GM12891 (cell line): ENCODE measurements at regions not wholly inside any gene's neighbourhood (a gene's known extent, or its start where the extent isn't known, plus 50 kb on each side); places are given as distances from the start of the nearest gene placed in this dataset.

Source experiments
- POLR2A ChIP-seq: IDR thresholded peaks from 2 replicates; pipeline ENCODE4 v1.6.1; 2011; ENCODE audit warnings: low read depth, low read length, control low read depth
- POLR2AphosphoS5 ChIP-seq: IDR thresholded peaks from 2 replicates; pipeline ENCODE4 v1.6.1; 2011; ENCODE audit warnings: low read depth, low read length, control low read depth
- SPI1 ChIP-seq: IDR thresholded peaks from 2 replicates; pipeline ENCODE4 v1.6.1; 2011; ENCODE audit warnings: low read depth, low read length, control low read depth
- TAF1 ChIP-seq: IDR thresholded peaks from 2 replicates; pipeline ENCODE4 v1.6.1; 2011; ENCODE audit warnings: low read depth, low read length, control low read depth

DNA sequence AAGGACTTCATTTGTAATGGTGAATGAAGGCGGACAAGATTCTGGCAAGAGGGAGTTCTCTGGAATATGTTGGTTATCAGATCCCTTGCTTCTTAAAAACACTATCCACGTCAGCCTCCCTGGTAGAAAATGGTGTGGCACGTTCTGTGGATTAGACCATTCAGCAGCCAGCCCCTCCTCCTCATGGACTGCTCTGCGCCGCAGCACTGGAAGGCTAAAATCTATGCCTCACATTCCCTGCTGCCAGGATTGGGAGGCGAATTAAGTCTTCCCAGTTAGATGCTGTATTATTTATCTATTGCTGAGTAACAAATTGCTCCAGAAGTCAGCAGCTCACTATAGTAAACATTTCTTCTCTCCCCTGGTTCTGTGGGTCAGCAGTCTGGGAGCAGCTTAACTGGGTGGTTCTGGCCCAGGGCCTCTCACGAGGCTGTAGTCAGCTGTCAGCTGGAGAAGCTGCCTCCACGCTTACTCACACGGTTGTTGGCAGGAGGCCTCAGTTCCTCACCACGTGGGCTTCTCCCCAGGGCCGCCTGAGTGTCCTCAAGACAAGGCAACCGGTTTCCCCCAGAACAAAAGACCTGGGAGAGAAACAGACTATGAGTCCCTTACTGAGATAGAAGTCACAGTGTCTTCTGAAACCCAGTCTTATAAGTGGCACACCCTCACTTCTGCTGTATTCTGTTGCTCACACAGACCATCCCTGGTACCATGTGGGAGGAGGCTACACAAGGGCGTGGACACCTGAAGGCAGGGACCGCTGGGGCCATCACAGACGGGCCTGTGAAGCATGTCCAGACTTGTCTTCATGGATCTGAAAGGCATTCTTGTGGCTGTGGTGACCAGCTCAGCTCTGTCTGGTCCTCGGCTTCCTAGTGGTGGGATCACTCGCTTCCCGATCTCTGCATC, 101.0 kb downstream of the NRN1 start:
- TF ChIP-seq POLR2AphosphoS5 (no peak), TAF1 (no peak), SPI1 (no peak), POLR2A (no peak)
